Right atrium auricular region (tissue), 2 donors: ENCODE measurements at regions not wholly inside any gene's neighbourhood (a gene's known extent, or its start where the extent isn't known, plus 50 kb on each side); places are given as distances from the start of the nearest gene placed in this dataset.

Experiments
- DNase-seq: peaks from one replicate; pipeline ENCODE4 v3.0.0-alpha.2; 2019; ENCODE audit warnings: low spot score
- H3K27ac ChIP-seq, 2 donors: fragments of 200-600 bp; sonication (generic); 1 replicate in 1 of 2; 2 replicates in 1 of 2; pipeline ENCODE4 v1.5.1; 2016 to 2019
- H3K27me3 ChIP-seq, 2 donors: fragments of 200-600 bp; sonication (generic); one replicate each; pipeline versions ENCODE4 v1.5.1 to v1.6.0; 2017 to 2019
- H3K36me3 ChIP-seq: fragments of 200-600 bp; sonication (generic); one replicate; pipeline ENCODE4 v1.5.1; 2016
- H3K4me1 ChIP-seq, 2 donors: fragments of 200-600 bp; sonication (generic); one replicate each; pipeline versions ENCODE4 v1.5.1 to v1.6.0; 2017 to 2019
- H3K4me3 ChIP-seq, 2 donors: fragments of 200-600 bp; sonication (generic); 1 replicate in 1 of 2; 2 replicates in 1 of 2; pipeline ENCODE4 v1.5.1; 2017 to 2019; ENCODE audit warnings: mild to moderate bottlenecking in 1 of 2, moderate library complexity in 1 of 2
- H3K9me3 ChIP-seq, 2 donors: fragments of 200-600 bp; sonication (generic); one replicate each; pipeline ENCODE4 v1.5.1; 2019
- CTCF ChIP-seq, 2 donors: fragments of 200-600 bp; sonication (generic); IDR thresholded peaks; one replicate each; pipeline ENCODE4 v1.5.1; 2019; ENCODE audit warnings: antibody characterized with exemption in 2 of 2

- Histone ChIP-seq H3K27ac (no peak overlapping the region), H3K9me3 (no peaks in the 10 kb centered on the region), H3K4me1 (peaks cover 0 to 16% of the 10 kb centered on the region in 2 donors), H3K36me3 (no peaks in the 10 kb centered on the region), H3K4me3 (no peak overlapping the region), H3K27me3 (no peaks in the 10 kb centered on the region)
- no peak for DNase-seq
- TF ChIP-seq CTCF (IDR thresholded peaks at IDR 0.05), result no peak
Measured at GRCh38 chr6:156618600-156619205, 158.5 kb upstream of the ARID1B start.

DNA sequence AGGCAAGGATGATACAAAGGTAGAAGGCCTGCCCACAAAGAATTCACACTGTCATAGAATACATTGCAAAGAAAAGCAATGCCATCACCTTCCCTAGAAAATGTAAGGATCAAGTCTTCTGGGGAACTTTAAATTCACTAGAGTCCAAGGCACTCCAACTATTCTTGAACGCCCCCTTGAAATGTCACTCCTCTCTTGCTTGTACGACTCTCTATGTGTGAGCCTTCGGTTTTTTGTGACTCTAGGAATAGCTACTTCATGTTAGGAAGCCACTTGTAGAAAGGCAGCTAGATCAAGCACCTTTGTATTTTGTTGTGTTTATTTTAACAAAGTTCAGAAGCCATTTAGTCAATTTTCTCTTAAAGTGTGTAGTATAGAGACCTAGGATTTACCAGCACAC is 159.2 kb upstream of the ARID1B start:
- Histone ChIP-seq H3K4me3 (no peak overlapping the region), H3K27me3 (no peaks in the 10 kb centered on the region), H3K9me3 (peaks cover 0 to 2% of the 10 kb centered on the region in 2 donors), H3K27ac (no peak overlapping the region), H3K4me1 (peaks cover 0 to 16% of the 10 kb centered on the region in 2 donors), H3K36me3 (no peaks in the 10 kb centered on the region)
- no peak for TF ChIP-seq CTCF (IDR thresholded peaks at IDR 0.05)
- no peak for DNase-seq

DNA sequence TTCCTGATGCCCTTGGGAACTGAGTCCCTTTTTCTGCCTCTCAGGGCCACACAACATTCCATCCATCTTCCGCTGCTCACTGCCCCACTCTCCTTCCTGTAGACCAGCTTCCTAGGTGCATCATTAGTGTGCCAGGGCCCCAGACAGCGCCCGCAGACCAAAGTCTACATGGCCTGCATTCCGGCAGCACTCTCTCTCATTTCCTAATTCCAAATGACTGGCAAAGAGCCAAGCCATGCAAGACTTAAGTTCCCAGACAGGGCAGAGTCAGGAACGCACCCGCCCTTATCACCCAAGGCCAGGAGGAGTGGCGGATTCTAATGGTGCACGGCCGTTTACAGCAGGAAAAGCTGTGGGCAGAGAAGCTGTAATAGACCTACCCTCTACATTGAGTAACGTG is 159.8 kb upstream of the ARID1B start:
- H3K27me3 ChIP-seq, result no peaks in the 10 kb centered on the region
- peaks cover 0 to 8% of the 10 kb centered on the region in 2 donors for H3K9me3 ChIP-seq
- H3K4me3 ChIP-seq, result no peak overlapping the region
- DNase-seq, result peak; percentile 76
- H3K36me3 ChIP-seq, result no peaks in the 10 kb centered on the region
- H3K4me1 ChIP-seq, result peaks cover 0 to 16% of the 10 kb centered on the region in 2 donors
- no peak for TF ChIP-seq CTCF (IDR thresholded peaks at IDR 0.05)
- no peak overlapping the region for H3K27ac ChIP-seq

- Histone ChIP-seq H3K4me3 (no peak overlapping the region), H3K9me3 (peaks cover 0 to 17% of the 10 kb centered on the region in 2 donors), H3K4me1 (peaks cover 0 to 16% of the 10 kb centered on the region in 2 donors), H3K27ac (no peak overlapping the region), H3K36me3 (no peaks in the 10 kb centered on the region), H3K27me3 (no peaks in the 10 kb centered on the region)
- DNase-seq, result no peak
- TF ChIP-seq CTCF (IDR thresholded peaks at IDR 0.05), result no peak
Measured at GRCh38 chr6:156616495-156616894, 160.7 kb upstream of the ARID1B start.

DNA sequence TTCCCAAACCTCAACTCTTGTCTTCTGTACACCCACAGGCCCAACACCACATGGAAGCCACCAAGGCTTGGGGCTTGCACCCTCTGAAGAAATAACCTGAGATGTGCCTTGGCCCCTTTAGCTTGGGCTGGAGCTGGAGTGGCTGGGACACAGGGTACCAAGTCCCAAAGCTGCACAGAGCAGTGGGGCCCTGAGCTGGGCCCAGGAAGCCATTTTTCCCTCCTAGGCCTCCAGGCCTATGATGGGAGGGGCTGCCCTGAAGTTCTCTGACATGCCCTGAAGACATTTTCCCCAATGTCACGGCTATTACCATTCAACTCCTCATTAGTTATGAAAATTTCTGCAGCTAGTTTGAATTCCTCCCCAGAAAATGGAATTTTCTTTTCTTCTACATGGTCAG is 163.2 kb upstream of the ARID1B start:
- H3K27ac ChIP-seq, result no peak overlapping the region

More for the DNA sequence above, 163.2 kb upstream of the ARID1B start:
- no peaks in the 10 kb centered on the region for H3K27me3 ChIP-seq
- no peak overlapping the region for H3K4me3 ChIP-seq
- peaks cover 0 to 21% of the 10 kb centered on the region in 2 donors for H3K9me3 ChIP-seq
- no peak for TF ChIP-seq CTCF (IDR thresholded peaks at IDR 0.05)
- H3K36me3 ChIP-seq, result no peaks in the 10 kb centered on the region
- DNase-seq, result no peak
- peaks cover 0 to 16% of the 10 kb centered on the region in 2 donors for H3K4me1 ChIP-seq
